GM18499 (cell line): ENCODE measurements at regions not wholly inside any gene's neighbourhood (a gene's known extent, or its start where the extent isn't known, plus 50 kb on each side); places are given as distances from the start of the nearest gene placed in this dataset.
A peak's percentile ranks its signal among the peaks of the same experiment; 100 is the strongest.

Experiments
- ATAC-seq: cut with Tn5 transposase; IDR thresholded peaks from one replicate; pipeline ENCODE4 v1.9.1; 2021; ENCODE audit warnings: moderate number of reproducible peaks; ENCODE audit not compliant: insufficient read depth, unreplicated experiment

DNA sequence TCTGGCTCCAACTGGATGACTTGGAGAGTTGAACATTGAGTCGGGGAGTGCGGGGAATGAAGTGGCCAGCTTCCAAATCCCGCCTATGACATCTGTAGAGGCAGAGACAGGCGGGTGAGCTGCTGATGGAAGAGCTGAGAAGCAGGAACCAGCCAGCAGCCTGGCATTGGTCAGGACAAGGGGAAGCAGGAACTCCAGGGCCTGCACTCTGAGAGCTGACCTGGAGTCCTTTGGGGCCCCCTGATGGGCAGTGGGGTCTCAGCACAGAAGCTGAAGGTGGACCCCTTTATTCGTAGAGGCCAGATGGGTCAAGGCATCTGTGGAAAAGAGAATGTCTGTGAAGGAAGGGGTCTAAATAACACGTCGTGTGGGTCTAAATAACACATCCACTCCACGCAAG is 57.0 kb downstream of the SEC61G start:
- ATAC-seq = no peak

DNA sequence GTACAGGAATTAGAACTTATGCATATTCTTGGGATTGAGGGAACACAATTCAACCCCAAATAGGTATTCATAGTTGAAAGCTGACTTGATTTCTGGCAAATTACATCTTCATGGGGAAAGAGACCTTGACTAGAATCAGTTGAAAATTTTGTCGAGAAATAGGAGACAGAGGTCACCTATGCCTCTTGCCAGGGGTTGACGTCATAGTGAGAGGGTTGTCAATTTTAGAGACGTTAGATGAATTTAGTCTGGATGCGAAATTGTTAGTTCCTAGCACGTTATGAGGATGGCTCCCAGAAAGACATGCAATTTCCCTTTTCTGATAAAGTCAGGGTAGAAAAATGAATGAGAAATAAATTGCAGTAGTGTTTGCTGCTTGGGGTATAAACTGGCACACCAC is 59.3 kb downstream of the SEC61G start:
- no peak for ATAC-seq

DNA sequence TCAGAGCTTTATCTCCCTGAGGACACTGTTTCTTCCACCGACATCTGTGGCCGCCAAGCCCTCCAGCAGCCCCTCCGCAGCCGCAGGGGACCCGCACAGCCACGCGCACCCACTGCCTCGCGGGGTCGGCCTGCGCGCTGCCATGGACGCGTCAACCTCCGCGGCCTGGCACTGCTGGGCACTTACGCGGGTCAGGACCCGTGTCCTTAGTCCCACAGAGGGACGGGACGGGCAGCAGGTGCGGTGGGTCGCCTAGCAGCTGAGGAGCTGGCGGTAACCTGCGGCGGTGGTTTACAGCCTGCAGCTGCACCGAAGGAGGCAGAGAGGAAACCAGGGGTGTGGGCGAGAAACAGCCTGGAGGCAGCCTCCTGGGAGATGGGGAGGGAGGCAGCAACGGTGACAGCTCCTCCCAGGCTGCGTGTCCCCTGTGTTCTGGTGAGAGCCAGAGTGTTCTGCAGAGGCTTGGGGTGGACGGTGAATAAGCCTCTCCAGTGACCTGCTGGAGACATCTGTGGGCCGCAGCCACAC is 61.3 kb downstream of the SEC61G start:
- no peak for ATAC-seq

DNA sequence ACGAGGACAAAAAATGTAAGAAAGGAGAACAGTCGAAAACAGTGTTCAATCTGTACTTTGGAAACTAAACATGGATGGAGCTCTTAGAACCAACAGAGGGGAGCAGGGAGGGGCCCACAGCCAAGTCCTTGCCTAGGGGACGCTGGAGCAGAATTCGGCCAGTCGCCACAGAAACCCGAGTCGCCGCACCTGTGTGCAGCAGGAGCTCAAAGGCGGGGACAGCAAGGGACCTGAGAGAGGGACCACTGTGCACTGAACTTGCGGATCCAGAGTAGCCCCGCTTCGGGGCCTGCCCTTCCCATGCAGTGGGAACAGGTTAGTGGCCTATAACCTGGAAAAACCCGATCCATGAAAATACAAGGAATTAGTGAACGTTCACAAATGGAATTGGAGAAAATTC is 68.1 kb downstream of the SEC61G start:
- ATAC-seq = no peak

DNA sequence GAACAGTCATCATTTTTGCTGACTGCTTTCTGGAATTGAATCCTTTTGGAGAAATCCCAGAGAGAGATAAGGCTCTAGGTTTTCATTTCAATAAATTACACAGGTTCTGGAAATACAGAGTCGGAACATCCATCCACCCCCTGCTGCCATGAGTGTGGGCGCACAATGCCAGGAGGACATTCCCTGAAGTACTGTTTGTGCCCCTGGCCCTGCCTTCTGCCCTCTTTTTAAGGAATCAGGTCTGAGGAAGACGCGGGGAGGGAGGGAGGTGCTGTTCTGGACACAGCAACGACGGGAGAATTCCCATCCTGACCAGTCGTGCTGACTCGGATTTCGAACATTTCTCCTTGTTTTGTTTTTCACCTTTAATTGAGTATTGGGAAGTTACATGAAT is 69.0 kb downstream of the SEC61G start:
- no peak for ATAC-seq

DNA sequence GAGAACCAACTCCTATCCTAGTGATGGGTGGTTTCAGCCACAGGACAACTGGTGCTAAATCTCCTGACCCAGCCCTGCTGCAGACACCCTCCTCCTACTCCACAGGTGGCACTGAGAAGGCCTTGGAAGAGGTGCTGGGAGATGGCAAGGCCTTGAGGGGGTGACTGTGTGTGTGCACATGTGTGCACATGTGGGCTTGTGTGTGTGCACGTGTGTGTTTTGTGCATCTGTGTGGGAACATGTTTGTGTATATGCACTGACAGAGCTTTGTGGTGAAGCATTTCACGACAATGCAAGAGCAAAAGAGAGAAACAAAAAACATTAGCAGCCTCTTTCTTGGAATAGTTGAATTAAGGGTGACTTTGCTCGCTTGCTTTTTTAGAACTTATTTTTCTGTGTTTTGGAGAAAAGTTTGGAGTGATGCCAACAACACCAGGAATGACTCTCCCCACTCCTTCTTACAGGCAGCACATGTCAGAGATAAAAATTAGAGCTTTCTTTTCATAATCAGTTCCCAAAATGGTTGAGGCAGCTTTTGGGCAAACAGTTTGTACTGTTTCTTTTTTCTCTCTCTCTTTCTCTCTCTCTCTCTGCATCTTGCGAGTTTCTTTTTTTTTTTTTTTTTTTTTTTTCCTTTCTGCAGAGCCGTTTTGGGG is 69.5 kb downstream of the SEC61G start:
- no peak for ATAC-seq

DNA sequence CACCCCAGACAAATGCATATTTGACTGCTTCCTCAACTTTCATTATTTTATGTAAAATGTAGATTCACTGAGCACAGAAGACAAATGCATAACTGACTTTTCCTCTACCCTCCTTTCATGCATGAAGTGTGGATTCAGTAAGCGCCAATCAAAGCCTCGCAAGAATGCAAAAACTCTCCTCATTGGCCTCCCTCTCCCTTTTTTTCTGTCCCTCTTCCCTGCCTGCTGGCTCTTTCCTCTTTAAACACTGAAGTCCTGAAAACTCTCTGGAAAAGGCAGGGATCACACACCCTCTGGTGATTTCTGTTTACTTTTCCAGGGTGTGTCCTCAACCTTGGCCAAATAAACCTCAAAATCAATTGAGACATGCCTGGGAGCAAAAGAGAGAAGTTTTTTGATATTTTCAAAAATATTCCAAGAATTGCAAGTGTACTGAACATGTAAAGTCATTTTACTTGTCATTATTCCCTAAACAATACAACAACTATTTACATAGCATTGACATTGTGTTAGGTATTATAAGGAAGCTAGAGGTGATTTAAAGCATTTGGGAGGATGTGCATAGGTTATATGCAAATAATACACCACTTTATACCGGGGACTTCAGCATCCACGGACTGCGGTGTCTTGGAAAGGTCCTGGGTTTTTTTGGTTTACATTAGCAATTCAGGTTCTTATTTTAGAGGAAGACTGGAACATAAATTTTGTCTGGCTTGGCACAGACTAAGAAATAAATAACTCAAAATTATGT is 71.4 kb downstream of the SEC61G start:
- ATAC-seq = no peak

DNA sequence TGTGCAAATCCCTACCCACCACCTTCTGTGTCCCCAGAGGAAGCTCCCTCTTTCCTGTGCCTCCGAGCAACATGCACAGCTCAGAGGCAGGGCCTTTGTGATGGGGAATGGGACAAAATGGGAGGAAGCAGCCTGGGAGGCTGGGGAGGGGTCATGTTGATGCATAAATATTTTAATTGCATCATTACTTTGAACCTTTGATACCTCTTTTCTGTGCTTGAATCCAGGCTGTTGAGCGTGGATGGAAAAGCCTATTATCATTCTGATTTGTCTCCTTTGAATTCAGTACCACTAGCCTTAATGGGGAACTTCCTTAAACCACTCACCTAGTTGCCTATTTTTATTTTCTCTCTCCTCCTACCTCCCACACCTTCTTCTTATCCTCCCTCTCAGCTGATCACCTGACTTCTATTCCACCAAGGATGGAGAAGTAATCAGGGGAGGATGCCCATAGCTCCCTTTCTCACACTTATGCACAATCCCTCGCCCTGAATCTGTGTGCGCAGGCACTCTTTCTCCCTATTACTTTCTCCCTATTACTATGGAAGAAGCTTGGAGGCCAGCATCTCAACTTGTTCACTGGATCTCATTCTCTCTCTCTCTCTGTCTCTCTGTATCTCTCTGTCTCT is 78.5 kb downstream of the SEC61G start:
- no peak for ATAC-seq

DNA sequence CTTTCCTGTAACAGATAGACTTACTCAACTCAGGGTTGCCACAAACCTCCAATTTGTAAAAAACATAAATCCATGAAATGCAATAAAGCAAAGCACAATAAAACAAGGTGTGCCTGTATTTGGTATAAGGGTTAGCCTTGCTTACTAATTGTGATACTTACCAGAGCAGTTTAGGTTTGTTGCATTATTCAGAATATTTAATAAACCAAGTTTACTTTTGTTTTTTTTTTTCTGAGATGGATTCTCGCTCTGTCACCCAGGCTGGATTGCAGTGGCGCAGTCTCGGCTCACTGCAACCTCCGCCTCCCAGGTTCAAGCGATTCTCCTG is 79.6 kb downstream of the SEC61G start:
- ATAC-seq = no peak

DNA sequence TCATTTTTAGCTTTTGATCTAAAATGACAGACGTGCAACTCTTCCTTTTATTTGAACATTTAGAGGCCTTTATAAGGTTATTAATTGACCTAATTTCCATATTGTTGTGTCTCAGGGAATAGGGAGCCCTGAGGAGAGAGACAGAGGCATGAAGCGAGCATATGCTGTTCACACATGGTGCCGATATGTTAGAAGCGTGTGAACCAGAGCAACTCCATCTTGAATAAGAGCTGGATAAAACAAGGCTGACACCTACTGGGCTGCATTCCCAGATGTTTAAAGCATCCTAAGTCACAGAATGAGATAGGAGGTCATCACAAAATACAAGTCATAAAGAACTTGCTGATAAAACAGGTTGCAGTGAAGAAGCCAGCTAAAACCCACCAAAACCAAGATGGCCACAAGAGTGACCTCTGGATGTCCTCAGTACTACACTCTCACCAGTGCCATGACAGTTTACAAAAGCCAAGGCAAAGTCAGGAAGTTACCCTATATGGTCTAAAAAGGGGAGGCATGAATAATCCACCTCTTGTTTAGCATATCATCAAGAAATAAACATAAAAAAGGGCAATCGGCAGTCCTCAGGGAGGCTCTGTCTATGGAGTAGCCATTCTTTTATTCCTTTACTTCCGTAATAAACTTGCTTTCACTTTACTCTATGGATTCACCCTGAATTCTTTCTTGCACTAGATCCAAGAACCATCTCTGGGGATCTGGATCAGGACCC is 80.1 kb downstream of the SEC61G start:
- no peak for ATAC-seq

DNA sequence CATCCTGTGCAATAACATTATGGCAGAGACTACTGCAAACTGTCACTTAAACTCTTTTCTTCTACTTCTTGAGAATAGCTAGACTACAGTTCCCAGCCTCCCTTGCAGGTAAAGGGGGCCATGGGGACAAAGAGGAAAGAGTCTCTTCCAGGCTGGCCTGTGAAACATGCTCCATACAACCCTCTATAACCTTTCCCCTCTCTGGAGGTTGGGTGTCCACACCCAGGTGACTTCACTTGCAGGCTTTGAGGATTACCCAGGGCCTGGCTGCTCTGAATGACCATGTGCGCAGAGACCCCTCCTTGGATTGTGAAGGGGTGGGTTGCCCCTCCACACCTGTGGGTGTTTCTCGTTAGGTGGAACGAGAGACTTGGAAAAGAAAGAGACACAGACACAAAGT is 84.1 kb downstream of the SEC61G start:
- ATAC-seq = no peak

DNA sequence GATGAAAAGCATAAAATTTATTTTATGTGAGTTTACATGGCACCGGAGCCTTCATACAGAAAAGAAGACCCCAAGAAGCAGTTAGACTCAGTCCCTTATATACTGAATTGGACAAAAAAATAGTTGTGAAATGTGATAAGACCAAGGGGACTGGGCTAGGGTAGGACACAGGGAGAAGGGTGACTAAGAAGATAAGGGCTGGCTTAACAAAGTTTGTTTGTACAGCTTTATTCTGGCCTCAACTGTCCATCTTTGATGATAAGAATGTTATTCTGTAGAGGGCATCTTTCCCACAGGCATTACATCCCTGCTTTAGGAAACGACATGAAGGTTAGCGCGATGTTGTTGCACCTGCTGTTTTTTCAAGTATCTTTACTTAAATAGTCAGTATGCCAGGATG is 86.5 kb downstream of the SEC61G start:
- no peak for ATAC-seq

DNA sequence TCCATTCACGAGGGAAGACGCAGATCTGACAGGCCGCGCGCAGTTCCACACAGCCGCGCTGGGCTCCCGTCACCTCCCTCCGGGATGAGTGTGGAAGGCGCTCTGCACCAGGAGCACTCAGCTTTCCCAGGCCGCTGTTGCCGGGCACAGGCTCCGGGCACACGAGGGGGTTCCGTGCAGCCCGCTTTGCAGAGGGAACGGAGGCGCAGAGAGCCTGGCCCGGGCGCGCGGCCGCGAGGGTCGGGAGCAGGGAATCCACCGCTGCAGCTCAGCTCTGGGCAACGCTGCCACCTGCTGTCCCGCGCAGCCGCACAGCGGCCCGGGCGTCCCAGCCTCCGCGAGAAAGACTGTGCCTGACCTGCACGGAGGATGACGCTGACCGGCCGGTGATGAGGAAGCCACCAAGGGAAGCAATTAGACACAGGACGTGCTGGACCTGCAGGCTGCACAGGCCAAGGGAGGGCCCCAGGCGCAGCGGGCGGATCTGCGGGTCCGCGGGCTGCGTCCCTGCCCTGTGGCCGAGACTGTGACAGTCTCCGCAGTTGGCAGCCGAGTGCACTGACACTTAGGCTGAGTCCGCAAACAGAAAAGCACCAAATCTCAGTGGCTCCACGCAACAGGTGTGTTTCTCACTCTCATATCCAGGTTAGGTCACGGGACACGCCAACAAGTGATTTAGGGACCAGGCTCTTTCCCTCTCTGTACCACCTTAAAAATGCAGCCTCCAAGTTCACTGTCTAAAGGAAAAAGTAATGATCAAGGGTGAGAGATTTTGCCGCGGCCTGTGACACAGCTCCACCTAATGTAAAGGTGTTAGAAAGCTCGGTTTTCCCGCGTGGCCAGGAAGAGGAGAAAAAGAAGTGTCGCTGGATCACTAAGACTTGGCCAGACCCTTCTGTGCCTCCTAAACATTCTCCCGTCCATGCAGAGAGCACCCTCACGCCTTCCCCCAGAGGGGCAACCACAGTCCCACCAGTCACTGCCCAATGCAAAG is 94.5 kb downstream of the SEC61G start:
- ATAC-seq = peak; percentile 47

DNA sequence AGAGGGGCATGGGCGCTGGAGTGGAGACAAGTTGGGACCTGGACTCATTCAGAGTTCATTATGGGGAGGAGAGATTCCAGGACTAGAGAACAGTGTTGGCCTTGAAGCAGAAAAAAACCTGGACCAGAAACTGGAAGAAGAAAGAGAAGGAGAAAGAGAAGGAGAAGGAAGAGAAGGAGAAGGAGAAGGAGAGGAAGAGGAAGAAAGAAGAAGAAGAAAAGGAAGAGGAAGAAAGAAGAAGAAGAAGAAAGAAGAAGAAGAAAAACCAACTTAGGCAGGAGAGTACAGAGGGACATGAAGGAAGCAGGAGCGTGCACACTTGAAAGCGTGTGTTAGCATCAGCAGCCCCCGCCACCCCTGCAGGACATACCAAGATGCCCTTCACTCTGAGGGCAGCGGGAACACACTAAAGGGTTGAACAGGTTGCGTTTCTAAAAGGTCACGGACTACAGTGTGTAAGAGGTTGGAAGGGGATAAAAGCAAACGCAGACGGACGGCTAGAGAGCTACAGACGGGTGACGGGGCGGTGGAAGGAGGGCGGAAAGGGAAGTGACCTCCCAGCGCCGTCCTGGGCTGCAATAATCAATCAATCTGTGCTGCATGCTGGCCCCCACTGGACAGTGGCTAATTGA is 95.3 kb downstream of the SEC61G start:
- no peak for ATAC-seq

DNA sequence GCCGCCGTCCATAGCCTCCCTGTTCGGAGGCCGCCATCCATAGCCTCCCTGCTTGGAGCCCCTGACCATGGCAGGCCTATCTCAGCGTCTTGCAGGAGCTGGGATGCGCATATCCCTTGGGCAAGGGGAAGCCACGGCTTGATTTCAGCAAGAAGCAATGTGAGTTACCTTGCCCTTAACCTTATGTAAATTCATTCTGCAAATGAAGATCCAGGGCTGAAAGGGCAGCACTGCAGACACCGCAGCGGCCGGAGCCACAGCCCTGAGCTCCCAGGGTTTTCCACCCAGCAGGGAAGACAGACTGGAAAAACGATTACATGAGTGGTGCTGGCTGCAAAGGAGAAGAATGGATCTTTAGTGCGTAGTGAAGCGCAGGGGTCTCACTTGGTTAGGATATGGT is 95.8 kb downstream of the SEC61G start:
- no peak for ATAC-seq

DNA sequence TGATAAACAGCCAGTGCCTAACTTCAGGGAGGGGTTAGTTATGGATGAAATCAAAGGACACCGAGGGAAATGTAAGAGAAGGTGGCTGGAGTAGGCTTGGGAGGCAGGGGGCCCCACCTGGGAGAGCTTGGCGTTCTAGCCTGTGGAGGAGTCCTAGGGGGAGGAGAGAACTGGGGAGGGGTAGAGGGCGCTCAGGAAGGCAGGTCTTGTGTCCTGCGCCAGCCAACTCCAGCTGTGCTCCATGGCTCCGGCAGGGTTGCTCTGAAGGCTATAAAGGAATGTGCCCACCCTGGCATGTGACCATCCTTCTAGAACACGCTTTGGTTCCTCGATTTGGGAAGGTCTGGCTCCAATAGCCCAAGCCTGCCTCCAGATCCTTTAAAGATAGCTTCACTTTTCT is 96.3 kb downstream of the SEC61G start:
- no peak for ATAC-seq

DNA sequence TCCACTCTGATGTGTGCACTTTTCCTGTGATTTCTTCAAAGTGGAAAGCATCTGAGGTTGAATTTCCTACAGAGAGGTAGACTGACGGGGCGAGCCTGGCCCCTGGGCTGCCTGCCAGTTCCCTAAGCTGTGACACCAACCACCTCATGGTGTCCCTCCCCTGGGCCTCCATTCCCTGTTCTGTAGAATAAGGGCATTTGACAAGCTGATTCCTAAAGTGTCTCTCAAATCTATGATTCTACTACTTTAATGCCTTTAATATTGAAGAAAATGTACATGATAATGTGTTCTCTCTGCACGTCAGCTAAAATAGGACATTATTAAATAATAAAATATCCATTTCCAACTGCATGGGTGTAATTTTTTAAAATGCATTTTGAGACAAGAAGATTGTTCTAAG is 105.1 kb downstream of the SEC61G start:
- no peak for ATAC-seq

DNA sequence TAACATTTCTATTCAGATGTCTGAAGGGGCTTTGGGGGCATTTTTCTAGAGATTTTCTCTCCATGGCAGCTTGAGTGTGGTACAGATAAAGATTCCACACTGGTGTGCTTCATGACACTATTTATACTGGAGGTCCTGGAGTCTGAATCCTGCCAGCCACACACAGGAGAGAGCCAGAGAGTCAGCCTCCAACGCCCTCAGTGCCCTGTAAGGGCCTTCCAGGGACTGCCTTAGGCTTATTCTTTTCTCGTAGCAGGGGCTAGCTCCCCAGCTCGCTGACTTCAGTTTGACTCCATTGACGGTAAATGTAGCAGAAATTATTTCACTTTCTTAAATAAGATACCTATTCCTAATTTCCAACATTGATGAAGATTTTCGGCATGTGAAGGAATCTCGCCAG is 100.9 kb downstream of the VSTM2A start:
- ATAC-seq = no peak

DNA sequence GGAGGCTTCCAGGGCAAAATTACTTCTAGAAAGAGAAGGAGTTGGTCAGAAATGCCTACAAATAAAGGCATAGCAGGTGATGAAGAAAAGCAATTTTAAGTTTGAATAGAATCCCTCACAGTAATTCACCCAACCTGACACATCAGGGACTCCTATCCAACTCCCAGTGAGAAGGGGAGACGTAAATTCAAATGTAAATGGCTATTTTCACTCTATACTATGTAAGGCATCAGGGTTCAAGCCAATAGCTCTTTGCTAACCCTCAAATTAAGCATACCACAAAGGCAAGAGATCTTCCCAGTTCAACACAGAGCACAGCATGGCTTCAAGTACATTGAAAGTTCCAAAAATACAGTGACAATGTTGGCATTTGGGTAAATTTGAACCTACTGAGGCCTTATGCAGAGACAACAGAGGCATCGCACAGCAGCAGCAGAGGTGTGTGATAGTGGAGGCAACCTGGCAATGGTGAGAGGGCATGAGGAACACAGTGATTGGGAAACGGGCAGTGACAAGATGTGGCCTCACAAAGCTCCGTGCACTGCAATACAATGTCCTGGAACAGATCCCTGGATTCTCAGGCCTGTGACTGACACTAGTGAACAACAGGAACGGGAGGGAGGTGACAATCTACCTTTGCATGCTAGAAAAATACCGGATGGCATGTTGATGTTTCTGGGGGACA is 95.7 kb downstream of the VSTM2A start:
- no peak for ATAC-seq
